Activated effector memory CD4-positive, alpha-beta T cell treated with anti-CD3 and anti-CD28 coated beads, Interleukin-2, amount 50 U/mL, for 16 hours (primary cell): ENCODE measurements at regions not wholly inside any gene's neighbourhood (a gene's known extent, or its start where the extent isn't known, plus 50 kb on each side); places are given as distances from the start of the nearest gene placed in this dataset.
"Not testable (repeated sequence)": the region's sequence is repeated elsewhere in the genome, so short reads cannot be mapped to it uniquely, and the experiment has no call there.

Source experiments
- DNase-seq: peaks from one replicate; pipeline ENCODE4 v3.0.0-alpha.2; 2020

GRCh38 chr1:60292140-60292539, 218.6 kb upstream of the C1orf87 start:
- no peak for DNase-seq

- DNase-seq, result no peak
Observed at GRCh38 chr1:60290393-60290792, 216.8 kb upstream of the C1orf87 start.

- no peak for DNase-seq
Observed at GRCh38 chr1:60287536-60287935, 214.0 kb upstream of the C1orf87 start.

- no peak for DNase-seq
Observed at GRCh38 chr1:60283690-60284089, 210.1 kb upstream of the C1orf87 start.

GRCh38 chr1:60281360-60281932, 207.9 kb upstream of the C1orf87 start:
- DNase-seq, result no peak

GRCh38 chr1:60280819-60281218, 207.2 kb upstream of the C1orf87 start:
- DNase-seq, result no peak

GRCh38 chr1:60280256-60280655, 206.7 kb upstream of the C1orf87 start:
- no peak for DNase-seq

GRCh38 chr1:60279798-60280197, 206.2 kb upstream of the C1orf87 start:
- DNase-seq, result no peak

GRCh38 chr1:60277269-60277668, 203.7 kb upstream of the C1orf87 start:
- no peak for DNase-seq

- DNase-seq, result no peak
Observed at GRCh38 chr1:60274422-60275290, 201.1 kb upstream of the C1orf87 start.

- no peak for DNase-seq
Observed at GRCh38 chr1:60273185-60273584, 199.6 kb upstream of the C1orf87 start.

- no peak for DNase-seq
Observed at GRCh38 chr1:60271041-60271440, 197.5 kb upstream of the C1orf87 start.

- no peak for DNase-seq
Observed at GRCh38 chr1:60268451-60268850, 194.9 kb upstream of the C1orf87 start.

- no peak for DNase-seq
Observed at GRCh38 chr1:60265560-60266535, 192.3 kb upstream of the C1orf87 start.

GRCh38 chr1:60262701-60263100, 189.1 kb upstream of the C1orf87 start:
- DNase-seq, result no peak

- no peak for DNase-seq
Observed at GRCh38 chr1:60257531-60257930, 184.0 kb upstream of the C1orf87 start.

- DNase-seq, result no peak
Observed at GRCh38 chr1:60255565-60255964, 182.0 kb upstream of the C1orf87 start.

GRCh38 chr1:60251426-60251825, 177.9 kb upstream of the C1orf87 start:
- no peak for DNase-seq

GRCh38 chr1:60247467-60247866, 173.9 kb upstream of the C1orf87 start:
- not testable (repeated sequence) for DNase-seq

- no peak for DNase-seq
Observed at GRCh38 chr1:60245324-60245723, 171.8 kb upstream of the C1orf87 start.

GRCh38 chr1:60244906-60245305, 171.3 kb upstream of the C1orf87 start:
- no peak for DNase-seq

- DNase-seq, result no peak
Observed at GRCh38 chr1:60235275-60235674, 161.7 kb upstream of the C1orf87 start.

- no peak for DNase-seq
Observed at GRCh38 chr1:60234776-60235175, 161.2 kb upstream of the C1orf87 start.
